ENCODE measurements at regions not wholly inside any gene's neighbourhood (a gene's known extent, or its start where the extent isn't known, plus 50 kb on each side); places are given as distances from the start of the nearest gene placed in this dataset.

DNA sequence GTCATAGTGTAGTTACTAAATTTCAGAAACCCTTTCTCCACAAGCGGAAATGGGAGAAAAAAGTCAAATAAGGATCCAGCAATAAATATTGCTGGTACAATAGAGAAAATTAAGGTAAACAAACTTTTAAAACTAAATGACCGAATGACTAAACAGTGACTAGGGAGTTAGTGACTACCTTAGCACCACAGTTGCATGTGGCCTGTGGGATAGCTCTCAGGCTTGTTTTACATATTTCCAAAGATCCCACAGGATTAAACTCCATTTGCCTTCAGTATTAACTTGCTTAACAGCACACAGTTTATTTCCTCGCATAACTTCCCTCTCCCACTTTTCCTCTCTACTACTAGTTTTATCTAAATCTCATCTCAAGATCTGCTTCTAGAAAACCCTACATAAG is 824.3 kb upstream of the KLHL1 start:
- Histone ChIP-seq H3K9me3 (ENCODE audit: low read depth) (no peaks in the 10 kb centered on the region), H4K20me1 (ENCODE audit: insufficient read depth, poor library complexity, severe bottlenecking) (no peaks in the 10 kb centered on the region), H3K4me2 (no peak overlapping the region), H2AFZ (no peak overlapping the region), H3K27ac (no peak overlapping the region), H3K27me3 (no peaks in the 10 kb centered on the region), H3K36me3 (replicated peaks; ENCODE audit: insufficient read depth, low read depth) (no peaks in the 10 kb centered on the region), H3K4me3 (no peak overlapping the region), H3K4me1 (ENCODE audit: insufficient read depth) (no peaks in the 10 kb centered on the region), H3K9me2 (replicated peaks; ENCODE audit: insufficient read depth) (no peaks in the 10 kb centered on the region), H3K79me2 (no peaks in the 10 kb centered on the region)
- TF ChIP-seq EZH2phosphoT487 (IDR thresholded peaks at IDR 0.05; ENCODE audit: low read depth, severe bottlenecking, unreplicated experiment) (no peak), EZH2 (IDR thresholded peaks at IDR 0.05; ENCODE audit: borderline replicate concordance) (no peak), CTCF (IDR thresholded peaks at IDR 0.05; ENCODE audit: poor library complexity) (no peak)
- no peak for DNase-seq (ENCODE audit: low spot score)
- 81% methylated on average over 3 of the region's 3 CpGs for WGBS (ENCODE audit: low lambda C conversion rate, missing lambda C conversion rate)

DNA sequence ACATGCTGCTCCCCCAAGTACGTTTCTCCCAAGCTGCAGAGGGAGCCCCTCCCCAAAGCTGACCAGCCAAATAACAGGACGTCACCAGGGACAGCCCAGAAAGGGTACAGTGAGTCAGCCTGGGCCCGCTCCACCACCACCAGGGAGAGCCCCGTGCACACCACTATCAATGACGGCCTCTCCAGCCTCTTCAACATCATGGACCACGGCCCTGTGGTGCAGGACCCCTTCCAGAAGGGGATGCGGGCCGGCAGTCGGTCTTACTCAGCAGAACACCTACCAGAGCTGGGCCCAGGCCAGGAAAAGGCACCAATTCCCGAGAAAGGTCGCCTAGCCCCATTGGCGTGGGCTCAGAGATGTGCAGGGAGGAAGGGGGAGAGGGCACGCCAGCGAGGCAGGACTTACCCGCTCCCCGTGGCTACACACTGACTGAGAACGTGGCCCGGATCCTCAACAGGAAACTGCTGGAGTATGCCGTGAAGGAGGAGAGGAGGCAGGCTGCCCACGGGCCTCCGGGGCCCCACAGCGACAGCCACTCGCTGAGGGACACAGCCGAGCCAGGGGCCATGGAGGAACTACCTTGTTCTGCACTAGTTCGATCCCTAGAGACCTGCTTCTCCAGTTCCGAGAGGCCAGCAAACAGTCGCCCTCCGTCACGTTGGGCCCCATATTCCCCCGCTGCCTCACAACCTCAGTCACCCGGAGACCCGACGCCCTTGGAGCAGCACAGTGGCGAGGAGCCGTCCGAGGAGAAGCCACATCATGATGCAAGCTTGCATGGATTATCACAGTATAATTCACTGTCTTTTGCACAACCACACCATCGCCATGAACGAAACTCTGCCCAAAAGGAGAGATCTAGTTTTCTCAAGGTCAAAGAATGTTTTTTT is 815.9 kb upstream of the KLHL1 start:
- Histone ChIP-seq H3K4me1 (ENCODE audit: insufficient read depth) (no peaks in the 10 kb centered on the region), H3K4me3 (no peak overlapping the region), H3K9me2 (replicated peaks; ENCODE audit: insufficient read depth) (no peaks in the 10 kb centered on the region), H3K9me3 (ENCODE audit: low read depth) (no peaks in the 10 kb centered on the region), H3K36me3 (replicated peaks; ENCODE audit: insufficient read depth, low read depth) (no peaks in the 10 kb centered on the region), H3K4me2 (no peak overlapping the region), H3K27ac (no peak overlapping the region), H4K20me1 (ENCODE audit: insufficient read depth, poor library complexity, severe bottlenecking) (no peaks in the 10 kb centered on the region), H3K27me3 (no peaks in the 10 kb centered on the region), H3K79me2 (no peaks in the 10 kb centered on the region), H2AFZ (no peak overlapping the region)
- WGBS (ENCODE audit: low lambda C conversion rate, missing lambda C conversion rate), result 90% methylated on average over 35 of the region's 38 CpGs
- DNase-seq (ENCODE audit: low spot score), result no peak
- TF ChIP-seq CTCF (IDR thresholded peaks at IDR 0.05; ENCODE audit: poor library complexity) (no peak), EZH2 (IDR thresholded peaks at IDR 0.05; ENCODE audit: borderline replicate concordance) (no peak), EZH2phosphoT487 (IDR thresholded peaks at IDR 0.05; ENCODE audit: low read depth, severe bottlenecking, unreplicated experiment) (no peak)

GRCh38 chr13:70911286-70911685 is 803.0 kb upstream of the KLHL1 start:
- WGBS (ENCODE audit: low lambda C conversion rate, missing lambda C conversion rate), result 41% methylated on average over 1 of the region's 1 CpG
- no peak overlapping the region for H3K4me3 ChIP-seq
- H3K4me2 ChIP-seq, result no peak overlapping the region
- H3K4me1 ChIP-seq (ENCODE audit: insufficient read depth), result no peaks in the 10 kb centered on the region
- no peaks in the 10 kb centered on the region for H4K20me1 ChIP-seq (ENCODE audit: insufficient read depth, poor library complexity, severe bottlenecking)
- no peaks in the 10 kb centered on the region for H3K36me3 ChIP-seq (replicated peaks; ENCODE audit: insufficient read depth, low read depth)
- no peak overlapping the region for H2AFZ ChIP-seq
- TF ChIP-seq EZH2 (IDR thresholded peaks at IDR 0.05; ENCODE audit: borderline replicate concordance) (no peak), CTCF (IDR thresholded peaks at IDR 0.05; ENCODE audit: poor library complexity) (no peak), EZH2phosphoT487 (IDR thresholded peaks at IDR 0.05; ENCODE audit: low read depth, severe bottlenecking, unreplicated experiment) (no peak)
- no peaks in the 10 kb centered on the region for H3K9me3 ChIP-seq (ENCODE audit: low read depth)
- no peaks in the 10 kb centered on the region for H3K79me2 ChIP-seq
- DNase-seq (ENCODE audit: low spot score), result no peak
- no peaks in the 10 kb centered on the region for H3K9me2 ChIP-seq (replicated peaks; ENCODE audit: insufficient read depth)
- H3K27me3 ChIP-seq, result no peaks in the 10 kb centered on the region
- no peak overlapping the region for H3K27ac ChIP-seq

All from hepatocyte (in vitro differentiated cells).